ENCODE measurements at regions not wholly inside any gene's neighbourhood (a gene's known extent, or its start where the extent isn't known, plus 50 kb on each side); places are given as distances from the start of the nearest gene placed in this dataset.

DNA sequence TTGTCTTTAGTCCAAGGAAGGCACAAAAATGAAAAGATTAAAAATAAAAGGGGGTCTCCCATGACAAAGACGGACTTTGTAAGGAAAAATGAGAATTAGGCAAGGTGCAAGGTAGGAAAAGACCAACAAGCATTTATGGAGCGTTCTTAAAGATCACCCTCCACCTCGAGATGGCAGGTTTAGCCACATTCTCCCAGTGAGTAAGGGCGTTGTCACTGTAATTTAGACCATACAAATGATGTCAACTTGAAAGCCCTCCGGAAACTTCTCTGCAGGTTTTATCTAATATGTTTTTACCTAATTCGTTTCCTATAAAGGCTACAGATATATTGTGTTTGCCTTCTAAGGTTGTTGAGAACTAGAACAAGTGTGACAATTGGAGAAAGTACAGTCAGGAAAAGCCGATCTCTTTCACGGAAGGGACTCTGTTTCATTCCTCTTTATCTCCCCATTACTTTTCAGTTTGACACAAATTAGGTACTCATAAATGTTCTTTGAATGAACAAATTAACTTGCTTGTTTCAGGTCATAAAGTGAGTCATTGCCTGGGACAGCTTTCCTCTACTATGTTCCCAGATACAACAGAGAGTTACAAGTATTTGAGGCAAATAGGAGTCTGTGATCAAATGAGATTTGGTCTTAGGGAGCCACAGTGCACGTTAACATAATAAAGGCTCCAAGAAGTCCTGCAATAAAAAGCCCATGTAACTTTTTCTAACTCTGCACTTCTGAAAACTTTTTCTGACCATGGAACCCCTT, 102.6 kb upstream of the HABP2 start:
- Histone ChIP-seq H3K9me3 (no peaks in the 10 kb centered on the region), H3K36me3 (ENCODE audit: low read depth, missing control alignments) (no peaks in the 10 kb centered on the region), H3K27ac (no peak overlapping the region), H3K4me3 (no peak overlapping the region), H3K27me3 (no peaks in the 10 kb centered on the region), H3K4me1 (no peaks in the 10 kb centered on the region)
- no peak for TF ChIP-seq POLR2A (IDR thresholded peaks at IDR 0.05)
- TF ChIP-seq, protein P1, sequence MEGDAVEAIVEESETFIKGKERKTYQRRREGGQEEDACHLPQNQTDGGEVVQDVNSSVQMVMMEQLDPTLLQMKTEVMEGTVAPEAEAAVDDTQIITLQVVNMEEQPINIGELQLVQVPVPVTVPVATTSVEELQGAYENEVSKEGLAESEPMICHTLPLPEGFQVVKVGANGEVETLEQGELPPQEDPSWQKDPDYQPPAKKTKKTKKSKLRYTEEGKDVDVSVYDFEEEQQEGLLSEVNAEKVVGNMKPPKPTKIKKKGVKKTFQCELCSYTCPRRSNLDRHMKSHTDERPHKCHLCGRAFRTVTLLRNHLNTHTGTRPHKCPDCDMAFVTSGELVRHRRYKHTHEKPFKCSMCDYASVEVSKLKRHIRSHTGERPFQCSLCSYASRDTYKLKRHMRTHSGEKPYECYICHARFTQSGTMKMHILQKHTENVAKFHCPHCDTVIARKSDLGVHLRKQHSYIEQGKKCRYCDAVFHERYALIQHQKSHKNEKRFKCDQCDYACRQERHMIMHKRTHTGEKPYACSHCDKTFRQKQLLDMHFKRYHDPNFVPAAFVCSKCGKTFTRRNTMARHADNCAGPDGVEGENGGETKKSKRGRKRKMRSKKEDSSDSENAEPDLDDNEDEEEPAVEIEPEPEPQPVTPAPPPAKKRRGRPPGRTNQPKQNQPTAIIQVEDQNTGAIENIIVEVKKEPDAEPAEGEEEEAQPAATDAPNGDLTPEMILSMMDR (IDR thresholded peaks at IDR 0.05): no peak
- 85 to 89% methylated on average over 9 of the region's 9 CpGs for WGBS, 2 donors
- intact Hi-C loops (cut with DNase I; ENCODE audit: low total_unique reads): no loop called here
- no peak for DNase-seq

DNA sequence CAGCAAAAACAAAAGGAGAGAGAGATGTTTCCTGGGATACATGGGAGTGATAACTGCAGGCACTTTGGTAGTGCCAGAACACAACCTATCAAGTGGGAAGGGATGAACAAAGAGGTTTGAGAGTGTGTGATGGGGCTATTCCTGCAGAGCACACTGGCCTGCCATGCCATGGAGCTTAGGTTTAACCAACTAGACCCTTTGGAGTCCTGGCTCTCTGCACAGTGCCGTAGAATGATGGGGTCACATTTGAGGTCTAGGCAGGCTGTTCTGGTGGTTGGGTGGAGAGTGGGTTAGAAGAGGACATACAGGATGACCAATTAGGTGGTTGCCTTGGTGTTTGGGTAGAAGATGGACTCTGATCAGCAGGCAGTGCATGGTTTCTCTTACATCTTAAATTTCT, 101.9 kb upstream of the HABP2 start:
- no peaks in the 10 kb centered on the region for H3K9me3 ChIP-seq
- H3K4me3 ChIP-seq: no peak overlapping the region
- TF ChIP-seq, protein P1 (IDR thresholded peaks at IDR 0.05): no peak
- no peak for TF ChIP-seq POLR2A (IDR thresholded peaks at IDR 0.05)
- H3K27ac ChIP-seq: no peak overlapping the region
- intact Hi-C loops (cut with DNase I; ENCODE audit: low total_unique reads): no loop called here
- H3K4me1 ChIP-seq: no peaks in the 10 kb centered on the region
- H3K36me3 ChIP-seq (ENCODE audit: low read depth, missing control alignments): no peaks in the 10 kb centered on the region
- no peaks in the 10 kb centered on the region for H3K27me3 ChIP-seq
- no peak for DNase-seq
- WGBS, 2 donors: 93 to 100% methylated on average over 1 of the region's 1 CpG

DNA sequence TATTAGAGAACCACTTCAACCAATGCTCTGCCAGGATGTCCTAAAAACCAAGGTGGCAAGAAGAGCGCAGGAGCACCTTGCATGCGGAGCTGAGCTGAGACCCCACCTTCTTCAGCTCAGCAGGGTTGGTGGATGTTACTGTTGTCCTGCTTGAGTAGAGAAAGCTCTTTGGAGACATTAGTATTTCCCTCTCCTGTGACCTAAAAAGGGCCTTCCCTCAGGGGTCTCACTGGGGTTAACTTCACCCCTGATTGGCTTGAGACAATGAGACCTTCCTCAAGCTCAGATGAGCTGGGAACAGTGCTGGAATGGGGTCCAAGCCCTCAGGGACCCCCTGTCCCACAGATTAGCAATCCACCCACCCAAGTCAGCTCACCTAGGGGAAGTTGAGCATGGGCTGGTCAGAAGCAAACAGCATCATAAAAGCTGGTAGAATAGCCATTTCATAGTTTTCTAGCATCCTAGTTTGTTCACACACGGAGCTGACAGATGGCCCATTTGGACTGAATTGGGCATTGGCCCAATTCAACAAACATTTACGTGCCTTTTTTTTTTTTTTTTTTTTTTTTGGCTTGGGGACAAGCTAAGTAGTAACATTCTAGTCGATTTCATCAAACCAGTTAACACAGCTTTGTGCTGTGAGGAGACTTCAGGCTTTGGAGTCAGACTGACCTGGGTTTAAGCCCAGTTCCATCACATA, 100.6 kb upstream of the HABP2 start:
- Histone ChIP-seq H3K9me3 (no peaks in the 10 kb centered on the region), H3K36me3 (ENCODE audit: low read depth, missing control alignments) (no peaks in the 10 kb centered on the region), H3K4me3 (no peak overlapping the region), H3K27me3 (no peaks in the 10 kb centered on the region), H3K27ac (no peak overlapping the region), H3K4me1 (no peaks in the 10 kb centered on the region)
- no peak for DNase-seq
- 79% methylated on average over 5 of the region's 5 CpGs for WGBS, 2 donors
- intact Hi-C loops (cut with DNase I; ENCODE audit: low total_unique reads): no loop called here
- TF ChIP-seq, protein P1 (IDR thresholded peaks at IDR 0.05): no peak
- TF ChIP-seq POLR2A (IDR thresholded peaks at IDR 0.05): no peak

- TF ChIP-seq, protein P1 (IDR thresholded peaks at IDR 0.05): no peak
- TF ChIP-seq POLR2A (IDR thresholded peaks at IDR 0.05): no peak
- Histone ChIP-seq H3K4me1 (no peaks in the 10 kb centered on the region), H3K36me3 (ENCODE audit: low read depth, missing control alignments) (no peaks in the 10 kb centered on the region), H3K4me3 (no peak overlapping the region), H3K27me3 (no peaks in the 10 kb centered on the region), H3K27ac (no peak overlapping the region), H3K9me3 (no peaks in the 10 kb centered on the region)
- DNase-seq: no peak
- intact Hi-C loops (cut with DNase I; ENCODE audit: low total_unique reads): no loop called here
- 89 to 90% methylated on average over 6 of the region's 6 CpGs for WGBS, 2 donors
Measured at GRCh38 chr10:113453351-113453750, 99.5 kb upstream of the HABP2 start.
